Nephron progenitor cell (in vitro differentiated cells): ENCODE measurements at regions not wholly inside any gene's neighbourhood (a gene's known extent, or its start where the extent isn't known, plus 50 kb on each side); places are given as distances from the start of the nearest gene placed in this dataset.
A peak's percentile ranks its signal among the peaks of the same experiment; 100 is the strongest.

Experiments
- DNase-seq: peaks from one replicate; pipeline ENCODE4 v3.0.0; 2021
- H3K27ac Mint-ChIP-seq: 2 replicates; pipeline ENCODE4 v1.8.0; 2021; ENCODE audit warnings: mild to moderate bottlenecking, moderate library complexity, mixed read lengths
- H3K27me3 Mint-ChIP-seq: 2 replicates; pipeline ENCODE4 v1.8.0; 2021; ENCODE audit warnings: mild to moderate bottlenecking, low read depth, mixed read lengths; ENCODE audit not compliant: poor library complexity
- H3K36me3 Mint-ChIP-seq: 2 replicates; pipeline ENCODE4 v1.8.0; 2021; ENCODE audit warnings: low read depth, mixed read lengths
- H3K4me1 Mint-ChIP-seq: 2 replicates; pipeline ENCODE4 v1.8.0; 2021; ENCODE audit warnings: mixed read lengths
- H3K4me3 Mint-ChIP-seq: 2 replicates; pipeline ENCODE4 v1.8.0; 2021; ENCODE audit warnings: mild to moderate bottlenecking, moderate library complexity, mixed read lengths
- H3K9me3 Mint-ChIP-seq: 2 replicates; pipeline ENCODE4 v1.8.0; 2021; ENCODE audit warnings: mild to moderate bottlenecking, moderate library complexity, mixed read lengths
- CTCF ChIP-seq: fragments of 200-600 bp; sonication (generic); IDR thresholded peaks from 2 replicates; pipeline ENCODE4 v1.5.0; 2021; ENCODE audit warnings: antibody characterized with exemption

GRCh38 chr4:64174247-64174882 is 234.9 kb downstream of the TECRL start:
- TF ChIP-seq CTCF = no peak
- H3K4me3 Mint-ChIP-seq = no peak overlapping the region
- H3K27me3 Mint-ChIP-seq = no peaks in the 10 kb centered on the region
- H3K27ac Mint-ChIP-seq = no peak overlapping the region
- H3K36me3 Mint-ChIP-seq = no peaks in the 10 kb centered on the region
- H3K9me3 Mint-ChIP-seq = no peaks in the 10 kb centered on the region
- no peak for DNase-seq
- no peaks in the 10 kb centered on the region for H3K4me1 Mint-ChIP-seq

- no peak overlapping the region for H3K27ac Mint-ChIP-seq
- H3K36me3 Mint-ChIP-seq = no peaks in the 10 kb centered on the region
- H3K9me3 Mint-ChIP-seq = no peaks in the 10 kb centered on the region
- no peak for DNase-seq
- TF ChIP-seq CTCF = no peak
- H3K27me3 Mint-ChIP-seq = no peaks in the 10 kb centered on the region
- no peaks in the 10 kb centered on the region for H3K4me1 Mint-ChIP-seq
- no peak overlapping the region for H3K4me3 Mint-ChIP-seq
Measured at GRCh38 chr4:64166365-64166764, 242.9 kb downstream of the TECRL start.

GRCh38 chr4:64158648-64159326 is 250.5 kb downstream of the TECRL start:
- DNase-seq = peak; percentile 67
- Mint-ChIP-seq H3K4me3 (no peak overlapping the region), H3K27me3 (no peaks in the 10 kb centered on the region), H3K9me3 (no peaks in the 10 kb centered on the region), H3K27ac (no peak overlapping the region), H3K36me3 (no peaks in the 10 kb centered on the region), H3K4me1 (no peaks in the 10 kb centered on the region)
- peak; percentile 83 for TF ChIP-seq CTCF

- no peak overlapping the region for H3K27ac Mint-ChIP-seq
- H3K27me3 Mint-ChIP-seq = no peaks in the 10 kb centered on the region
- no peak for TF ChIP-seq CTCF
- H3K36me3 Mint-ChIP-seq = no peaks in the 10 kb centered on the region
- no peak for DNase-seq
- H3K9me3 Mint-ChIP-seq = no peaks in the 10 kb centered on the region
- H3K4me3 Mint-ChIP-seq = no peak overlapping the region
- no peaks in the 10 kb centered on the region for H3K4me1 Mint-ChIP-seq
Measured at GRCh38 chr4:64157397-64157796, 251.9 kb downstream of the TECRL start.

GRCh38 chr4:64156253-64156652 is 253.0 kb downstream of the TECRL start:
- no peaks in the 10 kb centered on the region for H3K9me3 Mint-ChIP-seq
- TF ChIP-seq CTCF = no peak
- no peak overlapping the region for H3K27ac Mint-ChIP-seq
- no peak overlapping the region for H3K4me3 Mint-ChIP-seq
- no peak for DNase-seq
- H3K27me3 Mint-ChIP-seq = no peaks in the 10 kb centered on the region
- H3K4me1 Mint-ChIP-seq = no peaks in the 10 kb centered on the region
- no peaks in the 10 kb centered on the region for H3K36me3 Mint-ChIP-seq

GRCh38 chr4:64146030-64146429 is 263.2 kb downstream of the TECRL start:
- H3K27me3 Mint-ChIP-seq = peaks cover 4% of the 10 kb centered on the region
- DNase-seq = no peak
- H3K36me3 Mint-ChIP-seq = peaks cover 10% of the 10 kb centered on the region
- no peak for TF ChIP-seq CTCF
- H3K9me3 Mint-ChIP-seq = peaks cover 34% of the 10 kb centered on the region
- H3K27ac Mint-ChIP-seq = no peak overlapping the region
- peak overlapping the region; percentile 21 for H3K4me3 Mint-ChIP-seq
- no peaks in the 10 kb centered on the region for H3K4me1 Mint-ChIP-seq
